AG10803 (cell line): ENCODE measurements at regions not wholly inside any gene's neighbourhood (a gene's known extent, or its start where the extent isn't known, plus 50 kb on each side); places are given as distances from the start of the nearest gene placed in this dataset.

Source experiments
- DNase-seq: peaks from one replicate; pipeline ENCODE4 v3.0.0; 2010; ENCODE audit warnings: low read depth
- H3K4me3 ChIP-seq: 2 replicates; pipeline ENCODE4 v1.5.1; 2011; ENCODE audit warnings: mild to moderate bottlenecking, low read length, control low read depth
- TF ChIP-seq, protein P1 (sequence below): conservative IDR thresholded peaks from 2 replicates; pipeline ENCODE4 v1.5.1; 2011; ENCODE audit warnings: mild to moderate bottlenecking, low read length, control low read depth, inconsistent platforms

DNA sequence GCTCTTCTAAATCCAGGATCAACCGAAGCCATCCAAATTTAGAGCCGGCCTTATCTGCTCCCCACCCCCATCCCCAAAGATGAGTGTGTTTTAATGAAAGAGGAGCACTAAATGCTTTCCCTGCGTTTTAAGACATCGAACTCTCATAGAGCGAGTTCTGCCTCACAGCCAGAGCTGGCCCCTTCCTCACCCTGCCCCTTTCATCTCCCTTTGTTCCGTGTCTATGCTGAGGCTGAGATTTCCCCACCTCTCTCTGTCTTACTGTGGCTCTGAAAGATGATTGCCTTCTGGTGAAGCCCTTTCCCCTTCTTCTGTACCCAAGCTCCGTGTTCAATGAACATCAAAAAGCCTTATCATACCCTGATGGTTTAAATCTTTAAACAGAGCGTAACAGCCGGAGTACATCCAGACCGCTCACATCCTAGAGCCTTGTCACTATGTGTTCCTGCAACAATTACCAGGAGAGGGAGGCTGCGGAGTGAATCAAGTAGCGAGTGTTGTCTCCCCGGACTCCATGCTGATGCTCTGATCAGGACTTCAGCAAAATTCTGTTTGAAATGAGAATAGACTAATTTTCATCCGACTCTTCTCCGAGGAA is 110.1 kb downstream of the ZNF326 start:
- H3K4me3 ChIP-seq = no peak overlapping the region
- DNase-seq = no peak
- TF ChIP-seq, protein P1, sequence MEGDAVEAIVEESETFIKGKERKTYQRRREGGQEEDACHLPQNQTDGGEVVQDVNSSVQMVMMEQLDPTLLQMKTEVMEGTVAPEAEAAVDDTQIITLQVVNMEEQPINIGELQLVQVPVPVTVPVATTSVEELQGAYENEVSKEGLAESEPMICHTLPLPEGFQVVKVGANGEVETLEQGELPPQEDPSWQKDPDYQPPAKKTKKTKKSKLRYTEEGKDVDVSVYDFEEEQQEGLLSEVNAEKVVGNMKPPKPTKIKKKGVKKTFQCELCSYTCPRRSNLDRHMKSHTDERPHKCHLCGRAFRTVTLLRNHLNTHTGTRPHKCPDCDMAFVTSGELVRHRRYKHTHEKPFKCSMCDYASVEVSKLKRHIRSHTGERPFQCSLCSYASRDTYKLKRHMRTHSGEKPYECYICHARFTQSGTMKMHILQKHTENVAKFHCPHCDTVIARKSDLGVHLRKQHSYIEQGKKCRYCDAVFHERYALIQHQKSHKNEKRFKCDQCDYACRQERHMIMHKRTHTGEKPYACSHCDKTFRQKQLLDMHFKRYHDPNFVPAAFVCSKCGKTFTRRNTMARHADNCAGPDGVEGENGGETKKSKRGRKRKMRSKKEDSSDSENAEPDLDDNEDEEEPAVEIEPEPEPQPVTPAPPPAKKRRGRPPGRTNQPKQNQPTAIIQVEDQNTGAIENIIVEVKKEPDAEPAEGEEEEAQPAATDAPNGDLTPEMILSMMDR = no peak

DNA sequence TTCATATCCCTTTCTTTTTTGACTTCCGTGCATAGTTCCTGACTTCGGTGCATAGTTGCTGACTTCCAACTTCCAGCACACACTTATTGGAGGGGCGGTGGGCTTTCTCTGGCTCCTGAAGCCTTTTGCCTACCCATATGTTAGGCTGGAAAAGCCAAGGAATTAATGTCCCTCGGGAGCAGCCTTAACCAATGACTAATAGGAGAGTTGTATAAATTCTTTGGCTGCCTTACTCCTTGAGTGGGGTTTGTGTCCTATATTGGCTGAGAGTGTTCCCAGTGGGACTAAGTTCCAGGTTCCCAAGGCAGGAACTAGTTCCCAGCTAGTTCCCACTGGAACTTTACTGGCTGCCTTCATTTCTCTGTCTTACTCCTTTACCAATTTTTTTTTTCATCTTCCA is 105.7 kb downstream of the ZNF326 start:
- no peak for DNase-seq
- H3K4me3 ChIP-seq = no peak overlapping the region
- TF ChIP-seq, protein P1 = no peak

GRCh38 chr1:90092441-90092840 is 97.5 kb downstream of the ZNF326 start:
- TF ChIP-seq, protein P1 = no peak
- DNase-seq = no peak

More at GRCh38 chr1:90092441-90092840, 97.5 kb downstream of the ZNF326 start:
- no peak overlapping the region for H3K4me3 ChIP-seq
